B cell (primary cell): ENCODE measurements at regions not wholly inside any gene's neighbourhood (a gene's known extent, or its start where the extent isn't known, plus 50 kb on each side); places are given as distances from the start of the nearest gene placed in this dataset.

Experiments
- ATAC-seq: fragments of 200-7000 bp; cut with Tn5 transposase; one replicate; pipeline ENCODE4 v1.10.0; 2021; ENCODE audit warnings: low read depth, mild to moderate bottlenecking, moderate number of reproducible peaks, moderate library complexity
- CTCF ChIA-PET: fragments of 350-600 bp; sonication (Branson Sonifier 250); formaldehyde crosslinking; loops from one replicate; lab custom pipeline; 2021; ENCODE audit warnings: antibody characterized with exemption, inconsistent platforms; lab: Charles Lee
- POLR2A ChIA-PET: fragments of 350-600 bp; sonication (Branson Sonifier 250); formaldehyde crosslinking; loops from one replicate; lab custom pipeline; 2021; ENCODE audit warnings: antibody characterized with exemption; lab: Charles Lee
- DNase-seq: peaks from one replicate; pipeline ENCODE4 v3.0.0; 2013
- H2AFZ ChIP-seq: 2 replicates; pipeline ENCODE4 v1.6.1; 2012; ENCODE audit warnings: mild to moderate bottlenecking, low read depth, low read length; ENCODE audit not compliant: insufficient read depth, poor library complexity, severe bottlenecking
- H3K27ac ChIP-seq, 2 donors: 1 replicate in 1 of 2; 2 replicates in 1 of 2; pipeline ENCODE4 v1.5.1; 2012 to 2013; ENCODE audit warnings: low read length in 2 of 2, mild to moderate bottlenecking in 2 of 2, moderate library complexity in 1 of 2
- H3K27me3 ChIP-seq, 4 experiments: fragments of 200-600 bp in 1 of 4; sonication (generic) in 1 of 4; replicated peaks in 1 of 4; 1 replicate in 2 of 4; 2 replicates in 2 of 4; pipeline versions ENCODE4 v1.6.1 to v1.7.0; 2013 to 2016; ENCODE audit warnings: low read length in 3 of 4, mild to moderate bottlenecking in 2 of 4, mixed read lengths in 1 of 4, moderate library complexity in 1 of 4; ENCODE audit not compliant: insufficient read depth in 4 of 4, control insufficient read depth in 3 of 4; ENCODE audit errors: control extremely low read depth in 1 of 4
- H3K36me3 ChIP-seq, 2 experiments: replicated peaks in 1 of 2; 1 replicate in 1 of 2; 2 replicates in 1 of 2; pipeline versions ENCODE4 v1.6.1 to v1.7.1; 2013; ENCODE audit warnings: low read length in 1 of 2; ENCODE audit not compliant: insufficient read depth in 2 of 2, control insufficient read depth in 1 of 2; ENCODE audit errors: control extremely low read depth in 1 of 2, extremely low read depth in 1 of 2
- H3K4me1 ChIP-seq, 2 donors: fragments of 200-600 bp in 1 of 2; sonication (generic) in 1 of 2; 1 replicate in 1 of 2; 2 replicates in 1 of 2; pipeline versions ENCODE4 v1.5.1 to v1.6.1; 2013 to 2017; ENCODE audit warnings: low read length in 2 of 2; ENCODE audit not compliant: control insufficient read depth in 2 of 2, insufficient read depth in 2 of 2
- H3K4me2 ChIP-seq: replicated peaks from 2 replicates; pipeline ENCODE3; 2012; ENCODE audit warnings: mild to moderate bottlenecking, low read depth, low read length; ENCODE audit not compliant: poor library complexity, severe bottlenecking
- H3K4me3 ChIP-seq, 5 experiments: fragments of 200-600 bp in 1 of 5; sonication (generic) in 1 of 5; 1 replicate in 3 of 5; 2 replicates in 2 of 5; pipeline versions ENCODE4 v1.5.1 to v1.7.0; 2011 to 2016; ENCODE audit warnings: low read length in 4 of 5, mild to moderate bottlenecking in 4 of 5, low read depth in 2 of 5, control low read depth in 1 of 5, moderate library complexity in 1 of 5; ENCODE audit not compliant: insufficient read depth in 1 of 5; ENCODE audit errors: control extremely low read depth in 1 of 5, extremely low read depth in 1 of 5
- H3K79me2 ChIP-seq: fragments of 200-600 bp; sonication (generic); one replicate; pipeline ENCODE4 v1.6.0; 2016; ENCODE audit warnings: low read length; ENCODE audit not compliant: control insufficient read depth, insufficient read depth
- H3K9ac ChIP-seq: fragments of 200-600 bp; sonication (generic); 2 replicates; pipeline ENCODE4 v1.6.1; 2017; ENCODE audit warnings: mild to moderate bottlenecking, low read length, moderate library complexity
- H3K9me3 ChIP-seq, 3 donors: one replicate each; pipeline versions ENCODE4 v1.6.1 to v1.7.1; 2013; ENCODE audit warnings: low read length in 2 of 3; ENCODE audit not compliant: control insufficient read depth in 2 of 3, insufficient read depth in 1 of 3; ENCODE audit errors: control extremely low read depth in 1 of 3
- H4K20me1 ChIP-seq: 2 replicates; pipeline ENCODE4 v1.6.0; 2012; ENCODE audit warnings: mild to moderate bottlenecking, low read length; ENCODE audit not compliant: insufficient read depth, control insufficient read depth, poor library complexity, severe bottlenecking
- H3K27ac Mint-ChIP-seq: one replicate; pipeline ENCODE4 v1.8.0; 2021; ENCODE audit warnings: mixed read lengths
- H3K27me3 Mint-ChIP-seq: one replicate; pipeline ENCODE4 v1.8.0; 2021; ENCODE audit warnings: mixed read lengths
- H3K4me1 Mint-ChIP-seq: one replicate; pipeline ENCODE4 v1.8.0; 2021; ENCODE audit warnings: mixed read lengths
- H3K4me3 Mint-ChIP-seq: one replicate; pipeline ENCODE4 v1.8.0; 2021; ENCODE audit warnings: mixed read lengths
- H3K9me3 Mint-ChIP-seq: one replicate; pipeline ENCODE4 v1.8.0; 2022; ENCODE audit warnings: mixed read lengths; ENCODE audit not compliant: insufficient read depth
- CTCF ChIP-seq: fragments of 200-600 bp; IDR thresholded peaks from one replicate; pipeline ENCODE4 v1.8.0; 2022; ENCODE audit warnings: antibody characterized with exemption, mild to moderate bottlenecking
- EZH2 ChIP-seq: IDR thresholded peaks from 2 replicates; pipeline ENCODE4 v1.6.1; 2012; ENCODE audit warnings: borderline replicate concordance, low read depth, mild to moderate bottlenecking, moderate library complexity, low read length; ENCODE audit not compliant: insufficient read depth, poor library complexity, severe bottlenecking
- WGBS: methylation state at CpG from one replicate; pipeline ENCODE4 v1.1.5; 2013; ENCODE audit warnings: missing lambda C conversion rate; ENCODE audit not compliant: insufficient coverage; 5-methylcytosine and 5-hydroxymethylcytosine counted together
- intact Hi-C: fragments of 100-400 bp; cut with micrococcal nuclease; formaldehyde crosslinking; loops from one replicate; pipeline ENCODE4 v1.10.0; 2022

GRCh38 chr5:74233571-74233970 lies 407.0 kb downstream of the ENC1 start:
- no peak overlapping the region for H3K27ac Mint-ChIP-seq
- Histone ChIP-seq H3K9me3 (peaks cover 0 to 3% (median 0%) of the 10 kb centered on the region in 3 donors), H3K9ac (no peak overlapping the region), H3K36me3 (no peaks in the 10 kb centered on the region), H3K27ac (no peak overlapping the region), H3K79me2 (no peaks in the 10 kb centered on the region), H3K4me2 (no peak overlapping the region), H3K27me3 (peaks cover 0 to 5% (median 0%) of the 10 kb centered on the region in 4 experiments), H4K20me1 (no peaks in the 10 kb centered on the region), H2AFZ (no peak overlapping the region), H3K4me1 (no peaks in the 10 kb centered on the region), H3K4me3 (no peak overlapping the region)
- DNase-seq (no peak), ATAC-seq (no peak)
- H3K27me3 Mint-ChIP-seq, result peaks cover 15% of the 10 kb centered on the region
- intact Hi-C loops, result no loop called here
- WGBS, result 80% methylated on average over 1 of the region's 1 CpG
- POLR2A ChIA-PET, result no interaction called here
- TF ChIP-seq CTCF, result no peak
- TF ChIP-seq EZH2, result no peak
- H3K4me1 Mint-ChIP-seq, result no peaks in the 10 kb centered on the region
- no peaks in the 10 kb centered on the region for H3K9me3 Mint-ChIP-seq
- CTCF ChIA-PET, result no interaction called here
- H3K4me3 Mint-ChIP-seq, result no peak overlapping the region

DNA sequence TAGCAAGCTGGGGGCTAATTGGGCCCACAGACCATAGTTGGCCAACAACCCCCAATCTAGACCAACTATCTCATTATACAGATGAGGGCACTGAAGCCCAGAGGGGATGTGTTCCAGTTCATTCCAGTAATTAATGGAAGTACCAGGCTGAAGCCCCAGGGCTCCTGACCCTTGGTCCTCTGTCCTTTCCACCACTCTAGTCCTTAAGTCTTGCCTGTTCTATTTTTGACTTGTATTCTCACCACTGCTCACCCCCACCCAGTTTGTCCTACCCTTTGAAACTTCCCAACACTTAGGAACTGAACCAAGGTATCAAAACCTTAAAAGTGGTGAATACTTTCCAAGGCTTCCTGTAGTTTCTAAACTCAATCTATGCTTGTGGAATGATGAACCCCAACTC lies 407.4 kb downstream of the ENC1 start:
- DNase-seq, result no peak
- TF ChIP-seq EZH2 (no peak), CTCF (no peak)
- intact Hi-C loops, result no loop called here
- Histone ChIP-seq H3K4me2 (no peak overlapping the region), H3K4me3 (no peak overlapping the region), H3K27ac (no peak overlapping the region), H3K9ac (no peak overlapping the region), H3K27me3 (peaks cover 0 to 5% (median 0%) of the 10 kb centered on the region in 4 experiments), H3K9me3 (peaks cover 0 to 3% (median 0%) of the 10 kb centered on the region in 3 donors), H3K36me3 (no peaks in the 10 kb centered on the region), H2AFZ (no peak overlapping the region), H3K79me2 (no peaks in the 10 kb centered on the region), H4K20me1 (no peaks in the 10 kb centered on the region), H3K4me1 (no peaks in the 10 kb centered on the region)
- Mint-ChIP-seq H3K4me1 (no peaks in the 10 kb centered on the region), H3K4me3 (no peak overlapping the region), H3K27ac (no peak overlapping the region), H3K27me3 (peaks cover 12% of the 10 kb centered on the region), H3K9me3 (no peaks in the 10 kb centered on the region)
- ChIA-PET CTCF (no interaction called here), POLR2A (no interaction called here)
- ATAC-seq, result no peak
